DMS 273 (cell line): ENCODE measurements at regions not wholly inside any gene's neighbourhood (a gene's known extent, or its start where the extent isn't known, plus 50 kb on each side); places are given as distances from the start of the nearest gene placed in this dataset.
"Not testable (repeated sequence)": the region's sequence is repeated elsewhere in the genome, so short reads cannot be mapped to it uniquely, and the experiment has no call there.

ENCODE experiments used
- DNase-seq: peaks from one replicate; lab custom pipeline; 2025; ENCODE audit not compliant: unreplicated experiment; lab: John Stamatoyannopoulos, UW

GRCh38 chr1:189654906-189655305, 822.8 kb downstream of the BRINP3 start:
- DNase-seq, result no peak

GRCh38 chr1:189656628-189657530, 820.8 kb downstream of the BRINP3 start:
- DNase-seq, result no peak

- DNase-seq, result no peak
Measured at GRCh38 chr1:189657715-189658114, 819.9 kb downstream of the BRINP3 start.

- DNase-seq, result no peak
Measured at GRCh38 chr1:189658381-189658780, 819.3 kb downstream of the BRINP3 start.

- DNase-seq, result no peak
Measured at GRCh38 chr1:189659731-189660130, 817.9 kb downstream of the BRINP3 start.

- DNase-seq, result peak; percentile 8
Measured at GRCh38 chr1:189662190-189662589, 815.5 kb downstream of the BRINP3 start.

- no peak for DNase-seq
Measured at GRCh38 chr1:189669846-189670245, 807.8 kb downstream of the BRINP3 start.

- peak; percentile 4 for DNase-seq
Measured at GRCh38 chr1:189673217-189673616, 804.4 kb downstream of the BRINP3 start.

- DNase-seq, result no peak
Measured at GRCh38 chr1:189675712-189676244, 801.9 kb downstream of the BRINP3 start.

GRCh38 chr1:189678779-189679178, 798.9 kb downstream of the BRINP3 start:
- DNase-seq, result no peak

- DNase-seq, result no peak
Measured at GRCh38 chr1:189681252-189681919, 796.3 kb downstream of the BRINP3 start.

- DNase-seq, result no peak
Measured at GRCh38 chr1:189682591-189682990, 795.1 kb downstream of the BRINP3 start.

- no peak for DNase-seq
Measured at GRCh38 chr1:189686288-189686687, 791.4 kb downstream of the BRINP3 start.

GRCh38 chr1:189693140-189693539, 784.5 kb downstream of the BRINP3 start:
- DNase-seq, result no peak

GRCh38 chr1:189696297-189696696, 781.4 kb downstream of the BRINP3 start:
- no peak for DNase-seq

- no peak for DNase-seq
Measured at GRCh38 chr1:189697113-189697512, 780.6 kb downstream of the BRINP3 start.

- DNase-seq, result no peak
Measured at GRCh38 chr1:189701606-189702005, 776.1 kb downstream of the BRINP3 start.

GRCh38 chr1:189706594-189706993, 771.1 kb downstream of the BRINP3 start:
- no peak for DNase-seq

GRCh38 chr1:189708674-189709073, 769.0 kb downstream of the BRINP3 start:
- DNase-seq, result peak; percentile 26

- not testable (repeated sequence) for DNase-seq
Measured at GRCh38 chr1:189718147-189718795, 759.4 kb downstream of the BRINP3 start.

GRCh38 chr1:189726806-189727205, 750.9 kb downstream of the BRINP3 start:
- DNase-seq, result no peak
